AG10803 (cell line): ENCODE measurements at regions not wholly inside any gene's neighbourhood (a gene's known extent, or its start where the extent isn't known, plus 50 kb on each side); places are given as distances from the start of the nearest gene placed in this dataset.

Experiments
- DNase-seq: peaks from one replicate; pipeline ENCODE4 v3.0.0; 2010; ENCODE audit warnings: low read depth
- H3K4me3 ChIP-seq: 2 replicates; pipeline ENCODE4 v1.5.1; 2011; ENCODE audit warnings: mild to moderate bottlenecking, low read length, control low read depth
- CTCF ChIP-seq: conservative IDR thresholded peaks from 2 replicates; pipeline ENCODE4 v1.5.1; 2011; ENCODE audit warnings: mild to moderate bottlenecking, low read length, control low read depth, inconsistent platforms

GRCh38 chr7:9796241-9796640 lies 1177.4 kb upstream of the PHF14 start:
- DNase-seq = no peak

GRCh38 chr7:9822458-9823290 lies 1151.0 kb upstream of the PHF14 start:
- TF ChIP-seq CTCF = no peak
- DNase-seq = no peak
- H3K4me3 ChIP-seq = no peak overlapping the region

More at GRCh38 chr7:9796241-9796640, 1177.4 kb upstream of the PHF14 start:
- no peak overlapping the region for H3K4me3 ChIP-seq
- no peak for TF ChIP-seq CTCF

- no peak overlapping the region for H3K4me3 ChIP-seq
- no peak for TF ChIP-seq CTCF
- no peak for DNase-seq
Observed at GRCh38 chr7:9835199-9835598, 1138.5 kb upstream of the PHF14 start.

- no peak overlapping the region for H3K4me3 ChIP-seq
- no peak for DNase-seq
- no peak for TF ChIP-seq CTCF
Observed at GRCh38 chr7:9836671-9837070, 1137.0 kb upstream of the PHF14 start.

- TF ChIP-seq CTCF = no peak
- H3K4me3 ChIP-seq = no peak overlapping the region
- DNase-seq = no peak
Observed at GRCh38 chr7:9842301-9842700, 1131.4 kb upstream of the PHF14 start.

GRCh38 chr7:9846902-9847301 lies 1126.8 kb upstream of the PHF14 start:
- no peak overlapping the region for H3K4me3 ChIP-seq
- DNase-seq = no peak
- no peak for TF ChIP-seq CTCF

GRCh38 chr7:9854605-9855004 lies 1119.1 kb upstream of the PHF14 start:
- TF ChIP-seq CTCF = no peak
- no peak for DNase-seq
- H3K4me3 ChIP-seq = no peak overlapping the region
